ENCODE measurements at regions not wholly inside any gene's neighbourhood (a gene's known extent, or its start where the extent isn't known, plus 50 kb on each side); places are given as distances from the start of the nearest gene placed in this dataset.

- no peak for ATAC-seq
These were observed 186.9 kb downstream of the OPA1 start for GRCh38 chr3:193779933-193780332.

GRCh38 chr3:193780397-193780796 is 187.4 kb downstream of the OPA1 start:
- ATAC-seq (no peak), DNase-seq (ENCODE audit: low spot score) (no peak)

More at GRCh38 chr3:193779933-193780332, 186.9 kb downstream of the OPA1 start:
- DNase-seq (ENCODE audit: low spot score): no peak

DNA sequence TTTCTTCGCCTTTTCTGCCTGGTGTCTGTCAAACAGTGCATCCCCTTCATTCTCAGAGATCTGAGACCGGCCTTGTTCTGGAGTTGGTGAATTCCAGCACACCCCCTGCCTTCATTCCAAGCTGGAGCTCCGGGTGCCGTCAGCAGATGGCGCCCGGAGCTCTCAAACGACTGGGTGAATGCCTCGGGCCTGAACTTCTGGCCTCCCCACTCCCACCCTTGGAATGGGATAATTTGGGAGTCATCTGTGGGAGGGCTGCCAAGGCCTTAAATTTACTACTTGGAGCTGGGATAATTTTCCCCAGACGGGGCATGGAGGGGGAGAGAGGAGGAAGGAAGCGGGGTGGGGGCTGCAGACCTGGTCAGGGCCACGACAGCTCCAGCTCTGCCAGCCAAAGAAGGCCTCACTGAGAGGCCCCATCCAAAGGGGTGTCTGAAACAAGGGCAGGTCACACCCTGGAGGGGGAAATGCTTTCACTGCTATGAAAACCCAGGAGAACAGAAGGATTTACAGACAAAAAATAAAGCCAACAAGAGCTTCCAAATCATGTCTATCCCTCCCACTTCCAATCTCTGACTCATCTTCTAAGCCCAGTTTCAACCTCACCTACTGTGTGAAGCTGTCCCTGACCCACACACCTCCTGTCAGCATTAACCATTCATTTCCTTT is 187.9 kb downstream of the OPA1 start:
- DNase-seq (ENCODE audit: low spot score) (peak; percentile 67), ATAC-seq (peak; percentile 97)

DNA sequence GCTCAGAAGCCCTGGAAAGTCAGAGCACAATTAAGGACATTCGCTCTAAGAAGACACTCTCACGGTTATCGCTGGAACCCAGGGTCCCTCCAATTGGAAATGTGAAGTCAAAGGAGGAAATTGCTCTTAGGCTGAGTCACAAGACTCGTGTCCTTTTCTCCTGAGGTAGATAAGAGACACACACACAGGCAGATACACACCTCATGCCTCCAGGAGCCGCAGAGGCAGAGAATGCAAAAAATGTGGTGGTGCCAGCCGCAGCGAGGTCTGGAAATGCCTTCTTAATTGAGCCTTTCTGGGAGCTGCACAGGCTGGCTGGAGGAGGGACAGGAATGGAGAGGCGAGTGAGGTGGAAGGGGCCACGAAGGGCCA is 189.3 kb downstream of the OPA1 start:
- DNase-seq (ENCODE audit: low spot score): no peak
- no peak for ATAC-seq

DNA sequence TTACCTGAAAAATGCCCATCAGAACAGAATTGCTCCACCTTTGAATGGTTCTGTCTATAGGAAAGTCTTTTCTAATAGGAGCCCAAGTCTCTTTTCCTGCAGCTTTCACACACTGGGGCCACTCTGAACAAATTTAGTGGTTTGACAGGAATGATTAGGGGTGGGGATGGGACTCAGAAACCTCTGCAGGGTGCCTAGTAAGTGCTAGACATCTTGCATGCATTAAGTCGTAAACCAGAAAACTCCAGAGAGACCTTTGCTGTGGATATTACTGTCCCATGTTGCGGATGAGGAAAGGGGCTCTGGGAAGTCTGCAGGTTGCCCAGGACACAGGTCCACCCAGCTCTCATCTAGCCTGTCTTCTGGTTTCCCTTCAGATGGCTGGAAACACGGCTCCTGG is 189.7 kb downstream of the OPA1 start:
- DNase-seq (ENCODE audit: low spot score) (no peak), ATAC-seq (no peak)

DNA sequence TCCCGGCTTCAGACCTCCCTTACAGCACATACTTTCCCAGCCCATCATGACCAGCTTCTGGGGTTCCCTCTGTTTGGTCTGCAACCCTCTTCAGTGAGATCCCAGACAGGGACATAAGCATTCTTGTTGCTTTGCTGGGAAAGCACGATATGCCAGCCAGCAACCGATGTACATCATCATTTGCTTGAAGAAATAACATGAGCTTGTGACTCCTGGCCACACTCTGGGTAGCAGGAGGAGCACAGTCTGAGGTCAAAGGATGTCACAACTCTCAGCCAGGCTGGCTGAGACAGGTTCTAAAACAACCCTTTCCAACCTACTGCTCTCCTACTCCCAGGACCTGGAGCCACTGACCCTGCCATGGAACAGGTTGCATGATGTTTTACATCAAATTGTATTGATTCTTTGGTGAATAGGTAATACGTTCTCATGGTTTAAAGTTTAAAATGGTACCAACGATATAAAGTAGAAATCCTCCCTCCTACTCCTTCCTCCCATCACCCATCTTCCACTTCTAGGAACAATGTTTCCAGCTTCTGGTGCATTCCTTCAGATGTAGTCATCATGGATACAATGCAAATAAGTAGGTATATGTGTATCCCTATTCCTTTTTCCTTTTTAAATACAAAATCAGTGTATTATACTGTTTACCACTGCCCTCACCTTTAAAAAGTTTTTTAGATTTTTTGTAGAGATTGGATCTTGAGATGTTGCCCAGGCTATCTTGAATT is 190.3 kb downstream of the OPA1 start:
- no peak for DNase-seq (ENCODE audit: low spot score)
- no peak for ATAC-seq

GRCh38 chr3:193784822-193785221 is 191.8 kb downstream of the OPA1 start:
- no peak for ATAC-seq
- DNase-seq (ENCODE audit: low spot score): no peak

- DNase-seq (ENCODE audit: low spot score) (no peak), ATAC-seq (no peak)
These were observed 194.5 kb downstream of the OPA1 start for GRCh38 chr3:193787496-193787870.

DNA sequence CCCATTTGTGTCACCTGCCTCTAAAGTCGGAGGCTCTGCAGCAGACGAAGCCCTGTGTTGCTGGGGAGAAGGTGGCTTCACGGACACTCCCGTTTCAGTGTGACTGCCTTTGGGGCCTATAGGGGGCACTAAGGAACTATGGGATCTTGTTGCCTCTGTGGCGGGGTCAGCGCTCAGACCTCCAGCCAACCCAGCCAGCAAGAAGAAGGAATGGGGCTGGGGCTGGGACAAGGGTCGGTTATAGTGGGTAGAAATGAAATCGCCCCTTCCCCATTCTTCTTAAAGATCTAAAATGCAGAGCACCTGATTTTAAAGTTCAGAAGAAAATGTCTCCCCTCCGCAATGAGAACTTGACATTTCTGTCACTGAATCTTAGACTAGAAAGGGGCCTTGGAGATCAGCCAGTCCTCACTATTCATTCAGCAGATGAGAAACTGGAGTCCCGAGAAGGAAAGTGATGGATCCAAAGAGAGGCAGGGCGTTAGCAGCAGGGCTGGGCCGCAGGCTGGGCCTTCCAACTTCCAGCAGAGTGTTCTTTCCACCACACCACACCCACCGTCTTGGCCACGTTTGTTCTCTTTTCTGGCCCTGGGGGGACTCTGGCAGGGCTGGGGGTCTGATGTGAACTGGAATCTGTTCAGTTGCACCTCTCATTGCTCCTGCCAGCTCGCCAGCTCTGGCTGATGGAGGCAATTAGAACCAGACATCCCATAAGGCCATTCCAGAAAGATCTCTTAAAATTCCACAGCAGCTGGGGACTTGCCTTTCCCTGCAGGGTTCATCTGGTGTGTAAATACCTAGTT is 195.4 kb downstream of the OPA1 start:
- DNase-seq (ENCODE audit: low spot score) (peak; percentile 65), ATAC-seq (peak; percentile 99)

DNA sequence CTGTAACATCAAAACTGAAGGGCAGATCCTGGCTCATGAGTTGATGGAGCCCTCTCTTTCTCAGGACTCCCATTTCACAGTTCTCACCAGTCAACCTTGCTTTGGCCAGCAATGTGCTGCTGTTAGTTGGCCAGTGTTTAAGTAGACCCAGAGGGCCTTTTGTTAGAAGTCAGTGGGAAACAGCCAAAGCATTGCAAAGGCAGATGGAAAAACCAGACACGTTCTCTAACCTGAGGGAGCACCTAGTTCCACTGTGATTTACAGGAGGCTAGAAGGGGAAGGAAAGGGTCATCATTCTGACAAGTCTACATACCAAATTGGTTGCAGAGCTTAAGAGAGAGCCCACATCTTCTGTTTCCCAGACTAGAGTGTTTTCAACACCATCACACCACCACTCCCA is 196.4 kb downstream of the OPA1 start:
- no peak for DNase-seq (ENCODE audit: low spot score)
- no peak for ATAC-seq

GRCh38 chr3:193790086-193790990 is 197.3 kb downstream of the OPA1 start:
- no peak for DNase-seq (ENCODE audit: low spot score)
- ATAC-seq: no peak

DNA sequence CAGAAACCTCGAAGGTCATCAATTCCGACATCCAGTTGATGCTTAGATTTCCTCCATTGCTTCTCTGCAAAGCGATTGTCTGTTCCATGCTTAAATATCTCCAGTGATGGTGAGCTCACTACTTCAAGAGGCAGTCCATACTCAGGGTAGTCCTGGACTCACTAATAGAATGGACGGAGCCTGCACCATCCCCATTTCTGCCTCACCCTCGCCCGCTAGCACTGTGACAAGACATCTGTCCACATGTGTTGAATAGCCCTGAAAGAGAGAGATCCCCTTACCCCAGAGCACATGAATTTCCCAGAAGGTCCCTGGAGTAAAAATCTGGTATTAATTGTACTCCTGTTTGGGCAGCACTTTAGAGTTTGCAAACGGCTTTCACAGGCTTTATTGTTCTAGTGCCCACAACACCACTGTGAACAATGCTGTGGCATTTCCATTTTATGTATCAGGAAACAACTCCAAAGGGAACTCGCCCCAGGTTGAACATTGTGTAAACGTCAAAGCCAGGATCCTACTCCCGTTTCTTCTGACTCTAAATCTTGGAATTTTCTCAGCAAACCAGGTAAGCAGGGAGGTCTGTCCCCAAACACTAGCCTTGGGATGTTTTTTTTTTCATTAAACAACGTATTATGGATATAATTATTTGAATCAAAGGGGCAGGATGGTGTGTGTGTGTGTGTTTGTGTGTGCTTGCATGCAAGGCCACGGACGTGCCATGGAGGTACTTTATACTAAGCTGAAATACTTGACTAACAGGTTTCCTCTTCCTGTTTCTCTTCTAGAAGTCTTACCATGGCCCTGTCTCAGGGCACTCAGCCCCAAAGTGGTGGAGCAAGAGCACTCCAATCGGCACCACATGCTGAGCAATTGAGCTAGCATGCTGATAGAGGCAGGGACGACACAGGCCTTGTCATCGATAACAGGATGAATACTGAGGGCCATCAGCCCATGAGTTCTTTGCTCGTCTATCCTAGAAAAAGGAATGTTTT is 198.3 kb downstream of the OPA1 start:
- no peak for ATAC-seq
- DNase-seq (ENCODE audit: low spot score): no peak

DNA sequence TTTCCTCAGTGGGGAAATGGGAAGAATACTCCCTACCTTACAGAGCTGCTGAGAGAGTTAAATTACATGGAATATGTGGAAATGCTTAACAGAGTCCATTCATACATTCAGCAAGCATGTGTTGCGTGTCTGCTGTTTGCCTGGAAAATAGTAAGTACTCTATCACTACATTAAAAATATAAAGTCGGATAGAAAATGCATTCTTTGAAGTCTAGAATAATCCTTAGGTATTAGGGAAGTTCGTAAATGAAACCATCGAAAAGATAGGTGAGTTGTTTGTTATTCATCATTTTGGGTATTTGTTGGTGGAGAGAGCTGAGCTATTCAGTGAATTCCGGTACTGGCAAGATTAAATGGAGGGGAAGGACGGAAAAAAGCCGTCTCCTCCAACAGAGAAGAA is 200.1 kb downstream of the OPA1 start:
- no peak for ATAC-seq
- DNase-seq (ENCODE audit: low spot score): no peak

DNA sequence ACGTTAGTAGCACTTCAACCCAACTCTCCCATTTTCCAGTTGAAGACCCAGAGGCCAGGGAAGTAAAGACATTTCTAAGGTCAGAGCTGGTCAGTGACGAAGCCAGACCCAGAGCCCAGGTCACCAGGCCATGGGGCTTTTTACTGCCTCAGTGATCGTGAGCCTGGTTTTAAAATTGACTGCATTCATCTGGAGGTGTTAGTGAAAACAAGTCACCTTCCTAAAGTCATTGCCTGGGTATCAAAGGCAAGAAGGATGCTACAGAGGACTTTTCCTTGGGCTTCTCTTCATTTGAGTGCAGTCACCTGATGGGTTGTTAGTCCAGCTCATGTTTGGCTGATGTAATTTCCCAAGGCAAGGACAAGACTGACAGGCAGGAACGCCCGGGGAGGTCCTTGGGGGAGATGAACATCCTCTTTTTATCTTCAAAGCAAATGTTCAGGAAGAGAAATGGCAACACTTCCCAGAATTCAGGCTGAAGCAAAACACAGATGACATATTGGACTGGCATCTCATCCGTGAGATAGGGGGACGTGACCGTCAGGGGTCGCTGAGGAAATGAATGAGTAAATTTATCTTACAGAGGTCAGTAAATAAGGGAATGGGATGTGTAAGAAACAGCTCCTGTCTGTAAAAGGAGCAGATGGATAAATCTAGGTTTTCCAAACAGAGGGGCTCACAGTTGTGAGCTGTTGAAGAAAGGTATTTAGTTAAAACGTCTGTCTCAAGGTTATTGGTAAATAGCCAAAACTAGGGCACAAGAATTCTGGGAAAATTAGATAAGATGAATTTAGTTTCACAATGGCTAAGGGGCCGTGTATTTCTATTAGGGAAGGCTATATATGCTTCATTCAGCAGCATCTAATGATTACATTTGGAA is 201.2 kb downstream of the OPA1 start:
- DNase-seq (ENCODE audit: low spot score): no peak
- no peak for ATAC-seq

DNA sequence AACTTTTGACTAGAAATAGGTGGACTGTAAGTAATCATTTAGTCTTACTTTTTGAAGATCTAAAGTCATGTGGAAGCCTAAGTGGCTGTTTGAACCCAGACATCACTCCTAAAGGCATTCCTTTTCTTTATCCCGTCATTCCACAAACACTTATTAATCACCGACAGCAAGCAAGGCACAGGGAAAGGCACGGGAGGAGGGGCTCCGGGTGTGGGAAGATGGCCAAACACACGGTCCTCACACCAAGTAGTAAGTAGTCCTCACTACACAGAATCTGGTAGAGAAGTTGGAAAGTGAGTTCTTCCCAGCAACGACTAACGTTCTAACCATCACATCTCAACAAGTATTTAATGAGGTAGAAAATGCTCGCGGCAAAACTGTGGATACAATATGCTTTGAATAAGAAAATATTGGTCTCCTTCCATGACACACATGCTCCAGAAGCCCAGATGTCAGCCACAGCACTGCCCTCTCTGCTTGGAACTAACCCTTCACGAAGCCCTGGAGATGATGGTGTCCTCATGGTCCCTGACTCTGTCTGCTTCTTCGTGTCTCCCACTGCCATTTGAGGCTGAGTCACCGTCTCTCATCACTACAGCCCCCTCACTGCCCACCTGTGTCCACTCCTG is 202.2 kb downstream of the OPA1 start:
- ATAC-seq (no peak), DNase-seq (ENCODE audit: low spot score) (no peak)

DNA sequence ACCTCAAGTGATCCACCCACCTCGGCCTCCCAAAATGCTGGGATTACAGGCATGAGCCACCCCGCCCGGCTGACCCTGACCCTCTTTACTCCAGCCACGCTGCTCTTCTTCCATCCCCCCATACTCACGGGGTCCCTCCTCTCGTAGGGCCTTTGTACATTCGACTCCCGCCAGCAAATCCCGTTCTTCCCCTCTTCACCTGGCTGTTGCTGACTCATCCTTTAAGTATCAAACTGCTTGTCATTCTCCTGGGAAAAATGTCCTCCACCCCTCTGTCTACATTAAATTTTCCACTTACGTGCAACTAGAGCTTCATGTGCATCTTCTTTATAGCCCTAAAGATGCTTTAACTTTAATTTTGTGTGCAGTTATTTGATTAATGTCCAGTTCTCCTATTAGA is 203.1 kb downstream of the OPA1 start:
- DNase-seq (ENCODE audit: low spot score) (no peak), ATAC-seq (no peak)

DNA sequence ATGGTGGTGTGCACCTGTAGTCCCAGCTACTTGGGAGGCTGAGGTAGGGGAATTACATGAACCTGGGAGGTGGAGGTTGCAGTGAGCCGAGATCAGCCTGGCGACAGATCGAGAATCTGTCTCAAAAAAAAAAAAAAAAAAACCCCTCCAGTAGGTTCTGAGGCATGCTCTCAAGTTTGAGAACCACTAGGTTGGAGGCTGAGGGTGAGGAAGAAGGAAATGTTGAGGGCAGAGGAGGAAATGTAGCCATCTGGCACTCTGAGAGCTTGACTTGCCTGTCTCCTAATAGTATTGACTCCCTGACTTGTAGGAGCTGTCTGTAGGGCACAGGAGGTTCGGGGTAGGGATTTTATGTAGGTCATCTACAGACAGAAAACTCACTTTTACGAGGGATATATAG is 204.6 kb downstream of the OPA1 start:
- DNase-seq (ENCODE audit: low spot score) (no peak), ATAC-seq (no peak)

DNA sequence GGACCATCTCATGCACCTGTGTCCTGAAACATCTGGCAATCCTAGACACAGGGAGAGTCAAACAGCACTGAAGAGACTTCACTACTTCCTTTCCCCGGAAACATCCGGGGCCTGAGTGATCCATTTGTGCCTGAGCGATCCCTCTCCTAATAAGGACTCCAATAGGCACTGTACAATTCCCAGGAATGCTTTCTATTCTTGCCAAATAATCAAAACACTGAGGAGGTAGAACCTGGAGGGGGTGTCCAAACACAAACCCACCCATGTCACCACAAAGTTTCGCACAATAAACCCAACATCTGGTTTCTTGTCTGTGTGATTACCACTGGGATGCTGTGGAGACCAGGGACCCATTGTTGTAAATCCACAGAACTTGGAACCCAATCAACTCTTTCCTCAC is 205.0 kb downstream of the OPA1 start:
- DNase-seq (ENCODE audit: low spot score) (peak; percentile 12), ATAC-seq (no peak)
